Hepatocyte (in vitro differentiated cells): ENCODE measurements at regions not wholly inside any gene's neighbourhood (a gene's known extent, or its start where the extent isn't known, plus 50 kb on each side); places are given as distances from the start of the nearest gene placed in this dataset.
"Not testable (repeated sequence)": the region's sequence is repeated elsewhere in the genome, so short reads cannot be mapped to it uniquely, and the experiment has no call there.

Source experiments
- EZH2 ChIP-seq: fragments of 200-600 bp; sonication (generic); IDR thresholded peaks from 2 replicates; pipeline ENCODE4 v1.6.1; 2016; ENCODE audit warnings: antibody characterized with exemption, mild to moderate bottlenecking, borderline replicate concordance
- TF ChIP-seq, protein P1 (sequence below): fragments of 200-600 bp; sonication (generic); IDR thresholded peaks from 2 replicates; pipeline ENCODE4 v1.5.1; 2016; ENCODE audit warnings: antibody characterized with exemption, mild to moderate bottlenecking; ENCODE audit not compliant: poor library complexity

DNA sequence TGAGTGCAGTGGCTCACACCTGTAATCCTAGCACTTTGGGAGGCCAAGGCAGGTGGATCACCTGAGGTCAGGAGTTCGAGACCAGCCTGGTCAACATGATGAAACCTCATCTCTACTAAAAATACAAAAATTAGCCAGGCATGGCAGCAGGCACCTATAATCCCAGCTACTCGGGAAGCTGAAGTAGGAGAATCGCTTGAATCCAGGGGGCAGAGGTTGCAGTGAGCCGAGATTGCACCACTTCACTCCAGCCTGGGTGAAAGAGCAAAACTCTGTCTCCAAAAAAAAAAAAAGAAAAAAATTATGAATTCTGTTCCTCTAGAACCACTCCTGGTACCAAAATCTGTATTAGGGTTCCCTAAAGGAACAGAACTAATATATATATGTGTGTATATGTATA lies 161.2 kb downstream of the CYP26A1 start:
- TF ChIP-seq, protein P1, sequence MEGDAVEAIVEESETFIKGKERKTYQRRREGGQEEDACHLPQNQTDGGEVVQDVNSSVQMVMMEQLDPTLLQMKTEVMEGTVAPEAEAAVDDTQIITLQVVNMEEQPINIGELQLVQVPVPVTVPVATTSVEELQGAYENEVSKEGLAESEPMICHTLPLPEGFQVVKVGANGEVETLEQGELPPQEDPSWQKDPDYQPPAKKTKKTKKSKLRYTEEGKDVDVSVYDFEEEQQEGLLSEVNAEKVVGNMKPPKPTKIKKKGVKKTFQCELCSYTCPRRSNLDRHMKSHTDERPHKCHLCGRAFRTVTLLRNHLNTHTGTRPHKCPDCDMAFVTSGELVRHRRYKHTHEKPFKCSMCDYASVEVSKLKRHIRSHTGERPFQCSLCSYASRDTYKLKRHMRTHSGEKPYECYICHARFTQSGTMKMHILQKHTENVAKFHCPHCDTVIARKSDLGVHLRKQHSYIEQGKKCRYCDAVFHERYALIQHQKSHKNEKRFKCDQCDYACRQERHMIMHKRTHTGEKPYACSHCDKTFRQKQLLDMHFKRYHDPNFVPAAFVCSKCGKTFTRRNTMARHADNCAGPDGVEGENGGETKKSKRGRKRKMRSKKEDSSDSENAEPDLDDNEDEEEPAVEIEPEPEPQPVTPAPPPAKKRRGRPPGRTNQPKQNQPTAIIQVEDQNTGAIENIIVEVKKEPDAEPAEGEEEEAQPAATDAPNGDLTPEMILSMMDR = not testable (repeated sequence)
- TF ChIP-seq EZH2 = not testable (repeated sequence)
